ENCODE measurements at regions not wholly inside any gene's neighbourhood (a gene's known extent, or its start where the extent isn't known, plus 50 kb on each side); places are given as distances from the start of the nearest gene placed in this dataset.

GRCh38 chr15:31733424-31733823 lies 296.9 kb upstream of the CHRNA7 start:
- no peak overlapping the region for H3K27ac ChIP-seq
- no peak for TF ChIP-seq CTCF (conservative IDR thresholded peaks at IDR 0.05)

- no peak for TF ChIP-seq CTCF (conservative IDR thresholded peaks at IDR 0.05)
- no peak overlapping the region for H3K27ac ChIP-seq
Observed at GRCh38 chr15:31740203-31740602, 290.1 kb upstream of the CHRNA7 start.

DNA sequence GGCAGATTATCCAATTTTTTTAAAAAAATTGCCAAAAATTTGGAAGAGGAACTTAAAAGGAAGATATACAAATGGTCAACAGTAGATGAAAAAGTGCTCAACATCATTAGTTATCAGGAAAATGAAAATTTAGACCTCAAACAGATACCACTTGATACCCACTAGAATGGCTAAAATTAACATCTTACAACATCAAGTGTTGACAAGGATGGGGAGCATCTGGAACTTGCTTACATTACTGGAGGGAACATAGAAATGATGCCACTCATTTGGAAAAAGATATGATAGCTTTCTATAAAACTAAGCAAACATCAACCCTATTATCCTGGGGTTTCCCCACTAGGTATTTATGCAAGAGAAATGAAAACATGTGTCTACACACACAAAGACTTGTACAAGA lies 284.5 kb upstream of the CHRNA7 start:
- TF ChIP-seq CTCF (conservative IDR thresholded peaks at IDR 0.05): no peak
- no peak overlapping the region for H3K27ac ChIP-seq

- TF ChIP-seq CTCF (conservative IDR thresholded peaks at IDR 0.05): no peak
- H3K27ac ChIP-seq: no peak overlapping the region
Observed at GRCh38 chr15:31752065-31752762, 278.1 kb upstream of the CHRNA7 start.

GRCh38 chr15:31752905-31753304 lies 277.4 kb upstream of the CHRNA7 start:
- no peak overlapping the region for H3K27ac ChIP-seq
- no peak for TF ChIP-seq CTCF (conservative IDR thresholded peaks at IDR 0.05)

GRCh38 chr15:31758126-31758525 lies 272.2 kb upstream of the CHRNA7 start:
- H3K27ac ChIP-seq: peak overlapping the region; percentile 15; the same call in 1 of the 2 replicates
- no peak for TF ChIP-seq CTCF (conservative IDR thresholded peaks at IDR 0.05)

- TF ChIP-seq CTCF (conservative IDR thresholded peaks at IDR 0.05): no peak
- no peak overlapping the region for H3K27ac ChIP-seq
Observed at GRCh38 chr15:31768055-31768454, 262.3 kb upstream of the CHRNA7 start.
